ENCODE measurements at regions not wholly inside any gene's neighbourhood (a gene's known extent, or its start where the extent isn't known, plus 50 kb on each side); places are given as distances from the start of the nearest gene placed in this dataset.
A peak's percentile ranks its signal among the peaks of the same experiment; 100 is the strongest.
"Not testable (repeated sequence)": the region's sequence is repeated elsewhere in the genome, so short reads cannot be mapped to it uniquely, and the experiment has no call there.

- Mint-ChIP-seq H3K27me3 (ENCODE audit: insufficient read depth, unreplicated experiment) (no peaks in the 10 kb centered on the region), H3K4me1 (ENCODE audit: insufficient read depth, unreplicated experiment) (peaks cover 5% of the 10 kb centered on the region), H3K9me3 (ENCODE audit: unreplicated experiment) (no peaks in the 10 kb centered on the region), H3K36me3 (ENCODE audit: insufficient read depth, unreplicated experiment) (no peaks in the 10 kb centered on the region), H3K4me3 (ENCODE audit: unreplicated experiment) (no peak overlapping the region), H3K27ac (ENCODE audit: low read depth, unreplicated experiment) (no peak overlapping the region)
- no TSS peak for BruUV-seq (replicated peaks)
- intact Hi-C loops (cut with micrococcal nuclease) = no loop called here
- peak; percentile 78 for TF ChIP-seq CTCF (IDR thresholded peaks at IDR 0.05; ENCODE audit: unreplicated experiment)
- ChIA-PET CTCF (interaction anchor here (0.7 to 1.1 kb wide), 6 partner anchors 15 to 398 kb away, joined by 3 to 8 read pairs (median 3); no protein-coding TSS in a partner anchor), POLR2A (no interaction called here)
- DNase-seq (ENCODE audit: unreplicated experiment) = peak; percentile 89
These were observed 92.7 kb upstream of the GOLGA6L4 start for GRCh38 chr15:84142888-84143337.

GRCh38 chr15:84143753-84144314, 91.7 kb upstream of the GOLGA6L4 start:
- Mint-ChIP-seq H3K36me3 (ENCODE audit: insufficient read depth, unreplicated experiment) (no peaks in the 10 kb centered on the region), H3K27ac (ENCODE audit: low read depth, unreplicated experiment) (no peak overlapping the region), H3K27me3 (ENCODE audit: insufficient read depth, unreplicated experiment) (no peaks in the 10 kb centered on the region), H3K4me1 (ENCODE audit: insufficient read depth, unreplicated experiment) (peaks cover 5% of the 10 kb centered on the region), H3K4me3 (ENCODE audit: unreplicated experiment) (no peak overlapping the region), H3K9me3 (ENCODE audit: unreplicated experiment) (no peaks in the 10 kb centered on the region)
- DNase-seq (ENCODE audit: unreplicated experiment) = no peak
- POLR2A ChIA-PET = interaction anchor here (0.6 kb wide), 1 partner anchor 487 kb away, joined by 3 read pairs; no protein-coding TSS in a partner anchor
- CTCF ChIA-PET = interaction anchor here (0.8 kb wide), 1 partner anchor 80 kb away, joined by 3 read pairs; no protein-coding TSS in a partner anchor
- no TSS peak for BruUV-seq (replicated peaks)
- TF ChIP-seq CTCF (IDR thresholded peaks at IDR 0.05; ENCODE audit: unreplicated experiment) = no peak
- intact Hi-C loops (cut with micrococcal nuclease) = no loop called here

- H3K4me1 Mint-ChIP-seq (ENCODE audit: insufficient read depth, unreplicated experiment); DNase-seq (ENCODE audit: unreplicated experiment); intact Hi-C loops (cut with micrococcal nuclease); H3K27me3 Mint-ChIP-seq (ENCODE audit: insufficient read depth, unreplicated experiment); POLR2A ChIA-PET; H3K36me3 Mint-ChIP-seq (ENCODE audit: insufficient read depth, unreplicated experiment); H3K27ac Mint-ChIP-seq (ENCODE audit: low read depth, unreplicated experiment); BruUV-seq (replicated peaks); H3K4me3 Mint-ChIP-seq (ENCODE audit: unreplicated experiment); H3K9me3 Mint-ChIP-seq (ENCODE audit: unreplicated experiment): not testable (repeated sequence)
- CTCF ChIA-PET = interaction anchor here (0.6 kb wide), 1 partner anchor 576 kb away, joined by 4 read pairs; no protein-coding TSS in a partner anchor
These were observed 90.6 kb upstream of the GOLGA6L4 start for GRCh38 chr15:84144946-84145345.

- BruUV-seq (replicated peaks); intact Hi-C loops (cut with micrococcal nuclease); POLR2A ChIA-PET; H3K27ac Mint-ChIP-seq (ENCODE audit: low read depth, unreplicated experiment); H3K4me1 Mint-ChIP-seq (ENCODE audit: insufficient read depth, unreplicated experiment); H3K27me3 Mint-ChIP-seq (ENCODE audit: insufficient read depth, unreplicated experiment); CTCF ChIA-PET; DNase-seq (ENCODE audit: unreplicated experiment); H3K4me3 Mint-ChIP-seq (ENCODE audit: unreplicated experiment); H3K9me3 Mint-ChIP-seq (ENCODE audit: unreplicated experiment); H3K36me3 Mint-ChIP-seq (ENCODE audit: insufficient read depth, unreplicated experiment): not testable (repeated sequence)
These were observed 89.3 kb upstream of the GOLGA6L4 start for GRCh38 chr15:84146299-84146698.

- intact Hi-C loops (cut with micrococcal nuclease); H3K4me3 Mint-ChIP-seq (ENCODE audit: unreplicated experiment); BruUV-seq (replicated peaks); POLR2A ChIA-PET; DNase-seq (ENCODE audit: unreplicated experiment); H3K36me3 Mint-ChIP-seq (ENCODE audit: insufficient read depth, unreplicated experiment); H3K4me1 Mint-ChIP-seq (ENCODE audit: insufficient read depth, unreplicated experiment); H3K27me3 Mint-ChIP-seq (ENCODE audit: insufficient read depth, unreplicated experiment); H3K27ac Mint-ChIP-seq (ENCODE audit: low read depth, unreplicated experiment); H3K9me3 Mint-ChIP-seq (ENCODE audit: unreplicated experiment): not testable (repeated sequence)
- CTCF ChIA-PET = interaction anchor here (1.8 kb wide), 1 partner anchor 113 kb away, joined by 9 read pairs; no protein-coding TSS in a partner anchor
These were observed 88.3 kb upstream of the GOLGA6L4 start for GRCh38 chr15:84147307-84147706.
